Spinal cord (tissue), 9 donors: ENCODE measurements at regions not wholly inside any gene's neighbourhood (a gene's known extent, or its start where the extent isn't known, plus 50 kb on each side); places are given as distances from the start of the nearest gene placed in this dataset.

Experiments
- DNase-seq, 6 donors: peaks; one replicate each; pipeline versions ENCODE4 v3.0.0 to v3.0.0-alpha.2; 2013 to 2015; ENCODE audit warnings: low spot score in 6 of 6, low read depth in 4 of 6
- H3K27ac ChIP-seq: one replicate; pipeline ENCODE4 v1.5.1; 2013; ENCODE audit warnings: low read depth, low read length, control low read depth
- H3K27me3 ChIP-seq: one replicate; pipeline ENCODE4 v1.6.1; 2013; ENCODE audit warnings: low read length; ENCODE audit not compliant: control insufficient read depth, insufficient read depth
- H3K36me3 ChIP-seq: one replicate; pipeline ENCODE4 v1.6.1; 2013; ENCODE audit warnings: low read length; ENCODE audit not compliant: control insufficient read depth, insufficient read depth
- H3K4me1 ChIP-seq: one replicate; pipeline ENCODE4 v1.6.1; 2013; ENCODE audit warnings: low read length; ENCODE audit not compliant: control insufficient read depth, insufficient read depth
- H3K4me3 ChIP-seq: one replicate; pipeline ENCODE4 v1.5.1; 2013; ENCODE audit warnings: low read depth, low read length, control low read depth
- H3K9me3 ChIP-seq: one replicate; pipeline ENCODE4 v1.6.1; 2013; ENCODE audit warnings: low read length; ENCODE audit not compliant: control insufficient read depth, insufficient read depth
- WGBS: methylation state at CpG from one replicate; pipeline ENCODE4 v1.1.5; 2013; ENCODE audit warnings: missing lambda C conversion rate; ENCODE audit not compliant: insufficient coverage; 5-methylcytosine and 5-hydroxymethylcytosine counted together
- donor health status: healthy.

DNA sequence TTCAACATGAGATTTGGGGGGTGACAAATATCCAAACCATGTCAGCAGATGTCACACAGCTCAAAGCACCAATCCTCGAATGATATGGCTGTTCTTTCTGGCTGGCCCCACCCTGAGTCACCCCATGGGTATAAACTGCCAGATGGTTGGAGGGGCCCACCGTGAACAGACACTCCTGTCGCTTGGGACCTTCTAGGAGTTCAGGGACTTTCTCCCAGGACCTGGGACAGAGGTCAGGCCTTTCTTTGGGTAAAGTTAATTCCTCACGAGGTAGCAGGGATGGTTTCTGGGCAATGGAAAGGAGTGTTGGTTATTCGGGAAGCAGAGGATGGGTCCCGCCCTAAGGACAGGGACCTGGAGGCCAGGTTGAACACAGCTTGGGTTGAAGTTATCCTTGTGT is 262.0 kb downstream of the ACTR3B start:
- peaks cover 3% of the 10 kb centered on the region for H3K27me3 ChIP-seq
- no peaks in the 10 kb centered on the region for H3K9me3 ChIP-seq
- H3K36me3 ChIP-seq = no peaks in the 10 kb centered on the region
- H3K4me1 ChIP-seq = peaks cover 3% of the 10 kb centered on the region
- DNase-seq = no peak
- H3K4me3 ChIP-seq = no peak overlapping the region
- 94% methylated on average over 6 of the region's 6 CpGs for WGBS
- H3K27ac ChIP-seq = no peak overlapping the region

DNA sequence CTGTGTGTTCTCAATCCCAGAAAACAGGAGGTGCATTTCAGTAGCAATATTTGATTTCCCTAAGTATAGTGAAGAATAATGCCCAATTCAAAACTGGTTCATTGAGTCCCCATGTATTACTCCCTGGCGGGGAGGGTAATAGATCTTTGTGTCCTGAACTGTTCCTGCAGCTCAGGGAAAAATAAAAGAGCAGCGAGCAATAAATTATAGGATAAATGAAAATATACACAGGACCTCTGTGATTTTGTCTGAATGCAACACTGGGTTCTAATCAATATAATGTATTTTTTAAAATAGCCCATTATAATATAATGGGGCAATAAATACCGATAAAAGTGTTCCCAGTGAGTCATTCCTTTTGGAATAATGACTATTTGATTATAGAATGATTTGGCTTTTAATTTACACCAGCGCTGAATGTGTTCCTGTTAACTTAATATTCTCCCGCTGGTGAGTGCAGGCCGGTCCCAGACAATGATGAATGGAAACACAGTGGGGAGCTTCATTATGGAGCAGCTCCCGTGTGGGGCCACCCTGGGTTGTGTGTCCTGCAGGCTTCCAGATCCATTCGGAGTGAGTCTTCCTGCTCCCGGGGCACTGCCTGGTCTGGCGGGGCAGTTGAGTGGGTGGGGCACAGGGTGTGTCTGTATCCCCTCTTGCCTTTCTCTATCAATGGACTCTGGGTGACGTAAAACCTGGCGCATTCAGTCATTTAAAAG is 263.1 kb downstream of the ACTR3B start:
- Histone ChIP-seq H3K27me3 (peaks cover 5% of the 10 kb centered on the region), H3K36me3 (no peaks in the 10 kb centered on the region), H3K4me1 (peaks cover 3% of the 10 kb centered on the region), H3K27ac (no peak overlapping the region), H3K4me3 (no peak overlapping the region), H3K9me3 (no peaks in the 10 kb centered on the region)
- DNase-seq = peak in 1 of 6 donors; percentile 71
- WGBS = 0% methylated on average over 3 of the region's 12 CpGs

DNA sequence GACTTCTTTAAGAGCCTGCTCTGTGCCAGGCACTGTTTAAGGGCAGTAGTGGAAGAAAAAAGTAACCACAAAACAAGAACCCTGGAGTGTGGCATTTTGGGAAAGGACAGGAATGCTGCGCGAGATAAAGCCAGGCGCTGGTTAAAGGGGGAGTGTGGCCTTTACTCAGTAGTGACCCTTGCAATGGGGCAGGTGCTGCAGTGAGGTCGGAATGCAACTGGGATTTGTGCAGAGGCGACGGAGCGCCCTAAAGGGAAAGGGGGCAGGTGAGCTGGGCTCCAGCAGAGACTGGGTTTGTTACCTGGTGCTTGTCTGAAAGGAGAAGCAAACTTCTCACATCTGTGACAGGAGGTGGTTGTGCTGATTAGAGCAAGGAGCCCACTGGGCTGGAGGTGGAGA is 263.6 kb downstream of the ACTR3B start:
- Histone ChIP-seq H3K27ac (no peak overlapping the region), H3K9me3 (no peaks in the 10 kb centered on the region), H3K4me3 (no peak overlapping the region), H3K4me1 (peaks cover 3% of the 10 kb centered on the region), H3K27me3 (peaks cover 5% of the 10 kb centered on the region), H3K36me3 (no peaks in the 10 kb centered on the region)
- DNase-seq = no peak
- WGBS = 79% methylated on average over 7 of the region's 7 CpGs

GRCh38 chr7:153027210-153027609 is 267.7 kb downstream of the ACTR3B start:
- DNase-seq = peak in 1 of 6 donors; percentile 12
- H3K27ac ChIP-seq = no peak overlapping the region
- peaks cover 5% of the 10 kb centered on the region for H3K27me3 ChIP-seq
- no peak overlapping the region for H3K4me3 ChIP-seq
- H3K36me3 ChIP-seq = no peaks in the 10 kb centered on the region
- peaks cover 3% of the 10 kb centered on the region for H3K4me1 ChIP-seq
- H3K9me3 ChIP-seq = no peaks in the 10 kb centered on the region
- WGBS = 78% methylated on average over 10 of the region's 11 CpGs

GRCh38 chr7:153027904-153028303 is 268.4 kb downstream of the ACTR3B start:
- 100% methylated on average over 1 of the region's 13 CpGs for WGBS
- peaks cover under 1% of the 10 kb centered on the region for H3K4me1 ChIP-seq
- H3K27me3 ChIP-seq = peaks cover 5% of the 10 kb centered on the region
- no peaks in the 10 kb centered on the region for H3K9me3 ChIP-seq
- H3K36me3 ChIP-seq = no peaks in the 10 kb centered on the region
- no peak overlapping the region for H3K27ac ChIP-seq
- no peak for DNase-seq
- no peak overlapping the region for H3K4me3 ChIP-seq

- DNase-seq = no peak
- Histone ChIP-seq H3K4me3 (no peak overlapping the region), H3K4me1 (no peaks in the 10 kb centered on the region), H3K27me3 (peaks cover 2% of the 10 kb centered on the region), H3K9me3 (no peaks in the 10 kb centered on the region), H3K36me3 (no peaks in the 10 kb centered on the region), H3K27ac (no peak overlapping the region)
- WGBS = no CpG with 5 or more reads among the region's 5 CpGs
Observed at GRCh38 chr7:153030976-153031375, 271.4 kb downstream of the ACTR3B start.

GRCh38 chr7:153034791-153035190 is 275.2 kb downstream of the ACTR3B start:
- 100% methylated on average over 3 of the region's 8 CpGs for WGBS
- H3K4me1 ChIP-seq = no peaks in the 10 kb centered on the region
- no peak for DNase-seq

DNA sequence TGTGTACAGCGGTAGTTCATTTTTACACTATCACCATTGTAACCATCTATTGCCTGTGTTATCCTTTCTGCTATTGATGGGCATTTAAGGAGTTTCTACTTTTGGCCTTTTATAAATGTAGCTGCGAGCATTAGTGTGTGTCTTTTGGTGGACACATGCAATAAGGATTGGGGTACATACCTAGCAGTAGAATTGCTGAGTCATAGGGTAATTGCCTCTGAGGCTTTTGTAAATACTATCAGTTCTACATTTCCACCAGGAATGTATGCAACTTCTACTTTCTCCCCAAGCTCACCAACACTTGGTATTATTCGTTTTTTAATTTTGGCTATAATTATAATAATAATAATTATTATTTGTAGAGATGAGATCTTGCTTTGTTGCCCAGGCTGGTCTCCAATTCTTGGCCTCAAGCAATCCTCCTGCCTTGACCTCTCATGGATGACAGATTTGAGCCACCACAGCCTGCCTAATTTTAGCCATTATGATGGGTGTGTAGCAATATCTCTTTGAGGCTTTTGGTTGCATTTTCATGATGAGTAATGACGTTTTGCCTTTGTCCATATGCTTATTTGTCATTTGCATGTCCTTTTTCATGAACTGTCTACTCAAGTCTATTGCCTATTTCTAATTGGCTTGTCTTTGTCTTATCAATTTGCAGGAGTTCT is 277.0 kb downstream of the ACTR3B start:
- no peaks in the 10 kb centered on the region for H3K4me1 ChIP-seq
- DNase-seq = no peak
- H3K36me3 ChIP-seq = no peaks in the 10 kb centered on the region
- H3K9me3 ChIP-seq = no peaks in the 10 kb centered on the region
- H3K27me3 ChIP-seq = no peaks in the 10 kb centered on the region
- WGBS = no CpG with 5 or more reads among the region's 4 CpGs
- H3K4me3 ChIP-seq = no peak overlapping the region
- H3K27ac ChIP-seq = no peak overlapping the region

More at GRCh38 chr7:153034791-153035190, 275.2 kb downstream of the ACTR3B start:
- Histone ChIP-seq H3K9me3 (no peaks in the 10 kb centered on the region), H3K4me3 (no peak overlapping the region), H3K27ac (no peak overlapping the region), H3K27me3 (no peaks in the 10 kb centered on the region), H3K36me3 (no peaks in the 10 kb centered on the region)

DNA sequence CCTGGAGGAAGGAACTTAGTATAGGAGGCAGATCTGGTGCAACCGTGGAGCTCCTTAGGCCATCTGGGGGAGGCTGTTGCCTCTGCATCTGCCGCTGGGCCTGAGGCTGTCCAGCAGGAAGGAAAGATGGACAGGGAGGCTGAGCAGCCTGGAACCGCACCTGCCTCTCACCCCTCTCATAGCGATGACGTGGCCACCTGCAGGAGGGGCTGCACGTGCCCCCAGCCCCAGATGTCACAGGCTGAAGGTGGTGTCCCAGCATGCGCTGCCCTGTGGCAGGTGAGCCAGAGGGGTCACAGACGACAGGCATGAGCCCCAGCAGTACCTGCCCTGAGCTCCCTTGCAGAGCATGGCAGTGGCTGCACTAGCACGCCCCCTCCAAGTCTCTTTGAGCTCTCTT is 283.9 kb downstream of the ACTR3B start:
- Histone ChIP-seq H3K36me3 (no peaks in the 10 kb centered on the region), H3K27ac (no peak overlapping the region), H3K4me3 (no peak overlapping the region), H3K9me3 (no peaks in the 10 kb centered on the region), H3K4me1 (no peaks in the 10 kb centered on the region), H3K27me3 (no peaks in the 10 kb centered on the region)
- DNase-seq = no peak
- WGBS = 95% methylated on average over 9 of the region's 9 CpGs

GRCh38 chr7:153044981-153045380 is 285.4 kb downstream of the ACTR3B start:
- DNase-seq = peak in 1 of 6 donors; percentile 9
- Histone ChIP-seq H3K9me3 (no peaks in the 10 kb centered on the region), H3K4me1 (no peaks in the 10 kb centered on the region), H3K4me3 (no peak overlapping the region), H3K27ac (no peak overlapping the region), H3K36me3 (no peaks in the 10 kb centered on the region), H3K27me3 (no peaks in the 10 kb centered on the region)
